HepG2 (cell line): ENCODE measurements at regions not wholly inside any gene's neighbourhood (a gene's known extent, or its start where the extent isn't known, plus 50 kb on each side); places are given as distances from the start of the nearest gene placed in this dataset.

Experiments used
- SAFB2 ChIP-seq: sonication (generic); formaldehyde crosslinking; IDR thresholded peaks from 2 replicates; pipeline ENCODE4 v1.5.1; 2020; ENCODE audit warnings: missing genetic modification reagents, low read depth, mild to moderate bottlenecking, borderline replicate concordance
- SNAPC2 ChIP-seq: sonication (generic); formaldehyde crosslinking; IDR thresholded peaks from 2 replicates; pipeline ENCODE4 v1.8.1; 2022; ENCODE audit warnings: mild to moderate bottlenecking, missing genetic modification reagents
- SOX6 ChIP-seq, 2 experiments: fragments of 450-650 bp in 1 of 2; sonication (generic) in 1 of 2; formaldehyde crosslinking in 1 of 2; IDR thresholded peaks; 2 replicates each; pipeline versions ENCODE4 v1.4.0 to v1.6.1; 2017 to 2020; ENCODE audit warnings: antibody characterized with exemption in 1 of 2, mild to moderate bottlenecking in 1 of 2, missing genetic modification reagents in 1 of 2
- THYN1 ChIP-seq: sonication (generic); formaldehyde crosslinking; IDR thresholded peaks from 2 replicates; pipeline ENCODE4 v1.8.1; 2023; ENCODE audit warnings: low read depth, mild to moderate bottlenecking, moderate library complexity, missing genetic modification reagents, borderline replicate concordance
- ZFP36 ChIP-seq: fragments of 150-350 bp; IDR thresholded peaks from 2 replicates; pipeline ENCODE4 v1.6.1; 2018; ENCODE audit warnings: borderline replicate concordance, low read length, low read depth; ENCODE audit not compliant: partially characterized antibody
- ZNF460 ChIP-seq: sonication (generic); formaldehyde crosslinking; IDR thresholded peaks from 2 replicates; pipeline ENCODE4 v1.5.1; 2020; ENCODE audit warnings: missing genetic modification reagents, mild to moderate bottlenecking, borderline replicate concordance
- ZNF7 ChIP-seq: IDR thresholded peaks from 2 replicates; pipeline ENCODE4 v1.6.1; 2016; ENCODE audit warnings: missing biosample characterization, missing genetic modification reagents
- ZZZ3 ChIP-seq: sonication (generic); formaldehyde crosslinking; IDR thresholded peaks from 2 replicates; pipeline ENCODE4 v1.4.0; 2020; ENCODE audit warnings: missing genetic modification reagents, mild to moderate bottlenecking, borderline replicate concordance
- TF ChIP-seq, protein P1 (sequence below): sonication (generic); formaldehyde crosslinking; IDR thresholded peaks from 2 replicates; pipeline ENCODE4; 2020; ENCODE audit warnings: missing genetic modification reagents, mild to moderate bottlenecking, borderline replicate concordance
- TF ChIP-seq, protein P2 (sequence below): sonication (generic); formaldehyde crosslinking; IDR thresholded peaks from 2 replicates; pipeline ENCODE4 v1.9.0; 2021; ENCODE audit warnings: missing genetic modification reagents, borderline replicate concordance
- TF ChIP-seq, protein P3 (sequence below): sonication (generic); formaldehyde crosslinking; IDR thresholded peaks from 2 replicates; pipeline ENCODE4 v1.4.0; 2020; ENCODE audit warnings: missing genetic modification reagents, mild to moderate bottlenecking, borderline replicate concordance

DNA sequence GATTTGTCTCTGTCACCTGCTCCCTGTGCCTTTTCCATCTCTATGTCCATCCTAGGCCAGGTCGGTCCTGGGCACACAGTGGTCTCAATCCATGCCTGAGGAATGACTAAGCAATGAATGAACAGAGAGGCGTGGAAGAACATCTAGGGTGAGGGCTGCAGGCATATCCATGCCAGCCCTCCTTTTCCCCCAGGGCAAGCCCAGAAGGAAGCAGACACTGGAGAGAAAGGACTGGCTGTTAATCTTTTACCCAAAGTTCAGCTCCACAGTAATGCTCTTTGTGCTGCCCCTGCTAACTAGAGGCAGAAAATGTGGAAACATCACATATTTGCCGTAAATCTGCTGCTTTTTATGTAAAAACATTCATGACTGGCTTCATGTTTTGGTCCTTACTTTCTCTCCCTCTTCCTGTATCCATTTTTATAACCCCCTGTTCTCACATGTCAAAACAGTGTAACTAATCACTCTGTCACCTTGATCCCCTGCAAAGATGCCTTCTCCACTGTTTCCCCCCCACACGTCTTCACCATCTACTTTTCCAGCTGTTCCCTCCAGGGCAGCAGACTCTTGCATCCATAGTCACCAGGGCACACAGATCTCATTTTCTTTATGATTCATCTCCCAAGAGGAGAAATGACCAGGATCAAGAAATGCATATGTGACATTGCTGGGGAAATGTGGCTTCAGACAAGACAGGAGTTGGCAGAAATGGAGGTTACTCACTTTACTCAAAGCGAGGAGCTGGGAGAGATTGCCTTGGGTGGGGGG lies 166.4 kb upstream of the PROX1 start (continued):
- TF ChIP-seq ZNF460 (CRISPR knock-in tag): no peak
- TF ChIP-seq, protein P1, sequence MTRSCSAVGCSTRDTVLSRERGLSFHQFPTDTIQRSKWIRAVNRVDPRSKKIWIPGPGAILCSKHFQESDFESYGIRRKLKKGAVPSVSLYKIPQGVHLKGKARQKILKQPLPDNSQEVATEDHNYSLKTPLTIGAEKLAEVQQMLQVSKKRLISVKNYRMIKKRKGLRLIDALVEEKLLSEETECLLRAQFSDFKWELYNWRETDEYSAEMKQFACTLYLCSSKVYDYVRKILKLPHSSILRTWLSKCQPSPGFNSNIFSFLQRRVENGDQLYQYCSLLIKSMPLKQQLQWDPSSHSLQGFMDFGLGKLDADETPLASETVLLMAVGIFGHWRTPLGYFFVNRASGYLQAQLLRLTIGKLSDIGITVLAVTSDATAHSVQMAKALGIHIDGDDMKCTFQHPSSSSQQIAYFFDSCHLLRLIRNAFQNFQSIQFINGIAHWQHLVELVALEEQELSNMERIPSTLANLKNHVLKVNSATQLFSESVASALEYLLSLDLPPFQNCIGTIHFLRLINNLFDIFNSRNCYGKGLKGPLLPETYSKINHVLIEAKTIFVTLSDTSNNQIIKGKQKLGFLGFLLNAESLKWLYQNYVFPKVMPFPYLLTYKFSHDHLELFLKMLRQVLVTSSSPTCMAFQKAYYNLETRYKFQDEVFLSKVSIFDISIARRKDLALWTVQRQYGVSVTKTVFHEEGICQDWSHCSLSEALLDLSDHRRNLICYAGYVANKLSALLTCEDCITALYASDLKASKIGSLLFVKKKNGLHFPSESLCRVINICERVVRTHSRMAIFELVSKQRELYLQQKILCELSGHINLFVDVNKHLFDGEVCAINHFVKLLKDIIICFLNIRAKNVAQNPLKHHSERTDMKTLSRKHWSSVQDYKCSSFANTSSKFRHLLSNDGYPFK: no peak
- TF ChIP-seq, protein P2, sequence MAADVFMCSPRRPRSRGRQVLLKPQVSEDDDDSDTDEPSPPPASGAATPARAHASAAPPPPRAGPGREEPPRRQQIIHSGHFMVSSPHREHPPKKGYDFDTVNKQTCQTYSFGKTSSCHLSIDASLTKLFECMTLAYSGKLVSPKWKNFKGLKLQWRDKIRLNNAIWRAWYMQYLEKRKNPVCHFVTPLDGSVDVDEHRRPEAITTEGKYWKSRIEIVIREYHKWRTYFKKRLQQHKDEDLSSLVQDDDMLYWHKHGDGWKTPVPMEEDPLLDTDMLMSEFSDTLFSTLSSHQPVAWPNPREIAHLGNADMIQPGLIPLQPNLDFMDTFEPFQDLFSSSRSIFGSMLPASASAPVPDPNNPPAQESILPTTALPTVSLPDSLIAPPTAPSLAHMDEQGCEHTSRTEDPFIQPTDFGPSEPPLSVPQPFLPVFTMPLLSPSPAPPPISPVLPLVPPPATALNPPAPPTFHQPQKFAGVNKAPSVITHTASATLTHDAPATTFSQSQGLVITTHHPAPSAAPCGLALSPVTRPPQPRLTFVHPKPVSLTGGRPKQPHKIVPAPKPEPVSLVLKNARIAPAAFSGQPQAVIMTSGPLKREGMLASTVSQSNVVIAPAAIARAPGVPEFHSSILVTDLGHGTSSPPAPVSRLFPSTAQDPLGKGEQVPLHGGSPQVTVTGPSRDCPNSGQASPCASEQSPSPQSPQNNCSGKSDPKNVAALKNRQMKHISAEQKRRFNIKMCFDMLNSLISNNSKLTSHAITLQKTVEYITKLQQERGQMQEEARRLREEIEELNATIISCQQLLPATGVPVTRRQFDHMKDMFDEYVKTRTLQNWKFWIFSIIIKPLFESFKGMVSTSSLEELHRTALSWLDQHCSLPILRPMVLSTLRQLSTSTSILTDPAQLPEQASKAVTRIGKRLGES (CRISPR knock-in tag): no peak
- 0 out of 2 replicates have a peak, but pooled peaks have one; percentile 36 for TF ChIP-seq SNAPC2
- TF ChIP-seq, protein P3, sequence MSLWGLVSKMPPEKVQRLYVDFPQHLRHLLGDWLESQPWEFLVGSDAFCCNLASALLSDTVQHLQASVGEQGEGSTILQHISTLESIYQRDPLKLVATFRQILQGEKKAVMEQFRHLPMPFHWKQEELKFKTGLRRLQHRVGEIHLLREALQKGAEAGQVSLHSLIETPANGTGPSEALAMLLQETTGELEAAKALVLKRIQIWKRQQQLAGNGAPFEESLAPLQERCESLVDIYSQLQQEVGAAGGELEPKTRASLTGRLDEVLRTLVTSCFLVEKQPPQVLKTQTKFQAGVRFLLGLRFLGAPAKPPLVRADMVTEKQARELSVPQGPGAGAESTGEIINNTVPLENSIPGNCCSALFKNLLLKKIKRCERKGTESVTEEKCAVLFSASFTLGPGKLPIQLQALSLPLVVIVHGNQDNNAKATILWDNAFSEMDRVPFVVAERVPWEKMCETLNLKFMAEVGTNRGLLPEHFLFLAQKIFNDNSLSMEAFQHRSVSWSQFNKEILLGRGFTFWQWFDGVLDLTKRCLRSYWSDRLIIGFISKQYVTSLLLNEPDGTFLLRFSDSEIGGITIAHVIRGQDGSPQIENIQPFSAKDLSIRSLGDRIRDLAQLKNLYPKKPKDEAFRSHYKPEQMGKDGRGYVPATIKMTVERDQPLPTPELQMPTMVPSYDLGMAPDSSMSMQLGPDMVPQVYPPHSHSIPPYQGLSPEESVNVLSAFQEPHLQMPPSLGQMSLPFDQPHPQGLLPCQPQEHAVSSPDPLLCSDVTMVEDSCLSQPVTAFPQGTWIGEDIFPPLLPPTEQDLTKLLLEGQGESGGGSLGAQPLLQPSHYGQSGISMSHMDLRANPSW (CRISPR knock-in tag): no peak
- TF ChIP-seq ZZZ3 (CRISPR knock-in tag): no peak
- TF ChIP-seq THYN1: no peak
- no peak for TF ChIP-seq ZFP36
- TF ChIP-seq ZNF7 (CRISPR knock-in tag): peak; percentile 72
- no peak for TF ChIP-seq SAFB2
- no peak for TF ChIP-seq SOX6 (IDR thresholded peaks at IDR 0.05)
- TF ChIP-seq SOX6 (CRISPR knock-in tag; IDR thresholded peaks at IDR 0.05): no peak; the same call in 1 of the 2 replicates
